Esophagus squamous epithelium (tissue), 4 donors: ENCODE measurements at regions not wholly inside any gene's neighbourhood (a gene's known extent, or its start where the extent isn't known, plus 50 kb on each side); places are given as distances from the start of the nearest gene placed in this dataset.
"Not testable (repeated sequence)": the region's sequence is repeated elsewhere in the genome, so short reads cannot be mapped to it uniquely, and the experiment has no call there.

Experiments used
- POLR2A ChIP-seq, 4 donors: fragments of 450-650 bp; IDR thresholded peaks; one replicate each; pipeline ENCODE4 v1.6.1; 2017; ENCODE audit warnings: antibody characterized with exemption in 4 of 4, mild to moderate bottlenecking in 4 of 4, moderate library complexity in 3 of 4
- TF ChIP-seq, protein P1 (sequence below), 6 experiments: fragments of 450-650 bp in 4 of 6; fragments of 200-600 bp in 2 of 6; sonication (generic) in 2 of 6; IDR thresholded peaks; one replicate each; pipeline ENCODE4 v1.5.1; 2016 to 2019; ENCODE audit warnings: antibody characterized with exemption in 6 of 6, mild to moderate bottlenecking in 4 of 6, moderate library complexity in 4 of 6

GRCh38 chr1:65542592-65542991, 122.1 kb downstream of the LEPR start:
- TF ChIP-seq, protein P1, sequence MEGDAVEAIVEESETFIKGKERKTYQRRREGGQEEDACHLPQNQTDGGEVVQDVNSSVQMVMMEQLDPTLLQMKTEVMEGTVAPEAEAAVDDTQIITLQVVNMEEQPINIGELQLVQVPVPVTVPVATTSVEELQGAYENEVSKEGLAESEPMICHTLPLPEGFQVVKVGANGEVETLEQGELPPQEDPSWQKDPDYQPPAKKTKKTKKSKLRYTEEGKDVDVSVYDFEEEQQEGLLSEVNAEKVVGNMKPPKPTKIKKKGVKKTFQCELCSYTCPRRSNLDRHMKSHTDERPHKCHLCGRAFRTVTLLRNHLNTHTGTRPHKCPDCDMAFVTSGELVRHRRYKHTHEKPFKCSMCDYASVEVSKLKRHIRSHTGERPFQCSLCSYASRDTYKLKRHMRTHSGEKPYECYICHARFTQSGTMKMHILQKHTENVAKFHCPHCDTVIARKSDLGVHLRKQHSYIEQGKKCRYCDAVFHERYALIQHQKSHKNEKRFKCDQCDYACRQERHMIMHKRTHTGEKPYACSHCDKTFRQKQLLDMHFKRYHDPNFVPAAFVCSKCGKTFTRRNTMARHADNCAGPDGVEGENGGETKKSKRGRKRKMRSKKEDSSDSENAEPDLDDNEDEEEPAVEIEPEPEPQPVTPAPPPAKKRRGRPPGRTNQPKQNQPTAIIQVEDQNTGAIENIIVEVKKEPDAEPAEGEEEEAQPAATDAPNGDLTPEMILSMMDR (IDR thresholded peaks at IDR 0.05): not testable (repeated sequence)
- TF ChIP-seq POLR2A (IDR thresholded peaks at IDR 0.05): not testable (repeated sequence)
